ENCODE measurements at regions not wholly inside any gene's neighbourhood (a gene's known extent, or its start where the extent isn't known, plus 50 kb on each side); places are given as distances from the start of the nearest gene placed in this dataset.

DNA sequence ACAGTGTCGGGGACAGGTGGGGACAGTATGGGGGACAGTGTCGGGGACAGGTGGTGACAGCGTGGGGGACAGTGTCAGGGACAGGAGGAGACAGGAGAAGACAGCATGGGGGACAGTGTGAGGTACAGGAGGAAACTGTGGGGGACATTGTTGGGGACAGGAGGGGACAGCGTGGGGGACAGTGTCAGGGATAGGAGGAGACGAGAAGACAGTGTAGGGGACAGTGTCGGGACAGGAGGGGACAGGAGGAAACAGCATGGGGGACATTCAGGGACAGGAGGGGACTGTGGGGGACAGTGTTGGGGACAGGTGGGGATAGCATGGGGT, 139.5 kb downstream of the TMEM121 start:
- TF ChIP-seq, protein P1, sequence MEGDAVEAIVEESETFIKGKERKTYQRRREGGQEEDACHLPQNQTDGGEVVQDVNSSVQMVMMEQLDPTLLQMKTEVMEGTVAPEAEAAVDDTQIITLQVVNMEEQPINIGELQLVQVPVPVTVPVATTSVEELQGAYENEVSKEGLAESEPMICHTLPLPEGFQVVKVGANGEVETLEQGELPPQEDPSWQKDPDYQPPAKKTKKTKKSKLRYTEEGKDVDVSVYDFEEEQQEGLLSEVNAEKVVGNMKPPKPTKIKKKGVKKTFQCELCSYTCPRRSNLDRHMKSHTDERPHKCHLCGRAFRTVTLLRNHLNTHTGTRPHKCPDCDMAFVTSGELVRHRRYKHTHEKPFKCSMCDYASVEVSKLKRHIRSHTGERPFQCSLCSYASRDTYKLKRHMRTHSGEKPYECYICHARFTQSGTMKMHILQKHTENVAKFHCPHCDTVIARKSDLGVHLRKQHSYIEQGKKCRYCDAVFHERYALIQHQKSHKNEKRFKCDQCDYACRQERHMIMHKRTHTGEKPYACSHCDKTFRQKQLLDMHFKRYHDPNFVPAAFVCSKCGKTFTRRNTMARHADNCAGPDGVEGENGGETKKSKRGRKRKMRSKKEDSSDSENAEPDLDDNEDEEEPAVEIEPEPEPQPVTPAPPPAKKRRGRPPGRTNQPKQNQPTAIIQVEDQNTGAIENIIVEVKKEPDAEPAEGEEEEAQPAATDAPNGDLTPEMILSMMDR (IDR thresholded peaks at IDR 0.05; ENCODE audit: low read depth, low read length, poor library complexity, severe bottlenecking) = no peak
- TF ChIP-seq EZH2phosphoT487 (IDR thresholded peaks at IDR 0.05; ENCODE audit: borderline replicate concordance, low read length) = no peak

Data from DOHH2 (cell line).